ENCODE measurements at regions not wholly inside any gene's neighbourhood (a gene's known extent, or its start where the extent isn't known, plus 50 kb on each side); places are given as distances from the start of the nearest gene placed in this dataset.

DNA sequence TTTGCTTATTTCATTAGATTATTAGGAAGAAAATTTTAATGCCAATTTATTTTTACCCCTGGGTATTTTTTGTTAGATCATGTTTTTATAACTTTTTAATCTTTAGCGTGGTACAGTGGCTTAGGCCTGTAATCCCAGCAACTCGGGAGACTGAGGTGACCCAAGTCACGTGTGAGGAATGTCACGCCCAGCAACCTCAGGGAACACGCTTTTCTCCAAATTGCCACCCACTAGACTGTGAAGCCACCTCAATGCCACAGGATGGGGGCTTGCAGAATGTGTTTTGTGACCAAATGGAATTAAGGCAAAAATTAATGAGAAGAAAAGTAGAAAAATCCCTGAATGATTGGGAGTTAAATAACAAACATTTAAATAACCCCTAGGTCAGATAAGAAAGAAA lies 141.8 kb downstream of the LAT start:
- no peak for TF ChIP-seq EP300 (IDR thresholded peaks at IDR 0.05)
- TF ChIP-seq, protein P1, sequence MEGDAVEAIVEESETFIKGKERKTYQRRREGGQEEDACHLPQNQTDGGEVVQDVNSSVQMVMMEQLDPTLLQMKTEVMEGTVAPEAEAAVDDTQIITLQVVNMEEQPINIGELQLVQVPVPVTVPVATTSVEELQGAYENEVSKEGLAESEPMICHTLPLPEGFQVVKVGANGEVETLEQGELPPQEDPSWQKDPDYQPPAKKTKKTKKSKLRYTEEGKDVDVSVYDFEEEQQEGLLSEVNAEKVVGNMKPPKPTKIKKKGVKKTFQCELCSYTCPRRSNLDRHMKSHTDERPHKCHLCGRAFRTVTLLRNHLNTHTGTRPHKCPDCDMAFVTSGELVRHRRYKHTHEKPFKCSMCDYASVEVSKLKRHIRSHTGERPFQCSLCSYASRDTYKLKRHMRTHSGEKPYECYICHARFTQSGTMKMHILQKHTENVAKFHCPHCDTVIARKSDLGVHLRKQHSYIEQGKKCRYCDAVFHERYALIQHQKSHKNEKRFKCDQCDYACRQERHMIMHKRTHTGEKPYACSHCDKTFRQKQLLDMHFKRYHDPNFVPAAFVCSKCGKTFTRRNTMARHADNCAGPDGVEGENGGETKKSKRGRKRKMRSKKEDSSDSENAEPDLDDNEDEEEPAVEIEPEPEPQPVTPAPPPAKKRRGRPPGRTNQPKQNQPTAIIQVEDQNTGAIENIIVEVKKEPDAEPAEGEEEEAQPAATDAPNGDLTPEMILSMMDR (IDR thresholded peaks at IDR 0.05), result no peak
- no peak for TF ChIP-seq POLR2AphosphoS5 (IDR thresholded peaks at IDR 0.05)
- TF ChIP-seq POLR2A (IDR thresholded peaks at IDR 0.05), result no peak
